K562 (cell line): ENCODE measurements at regions not wholly inside any gene's neighbourhood (a gene's known extent, or its start where the extent isn't known, plus 50 kb on each side); places are given as distances from the start of the nearest gene placed in this dataset.

Source experiments
- ATAC-seq: fragments of 200-7000 bp; cut with Tn5 transposase; 3 replicates; pipeline ENCODE4 v1.9.1; 2020; ENCODE audit warnings: moderate library complexity
- BruUV-seq: library from RNA; stranded (reverse); fragments of 400-500 nt; replicated peaks from 2 replicates; lab custom pipeline; 2021; lab: Mats Ljungman, UMichigan
- CTCF ChIA-PET: fragments of 300-600 bp; formaldehyde crosslinking; extraction: SDS; loops from one replicate; lab custom pipeline; 2021; ENCODE audit warnings: low intra/inter-chr PET ratio; lab: Yijun Ruan, JAX
- POLR2A ChIA-PET: fragments of 300-600, 350-650 bp; sonication (Branson Sonifier 250); formaldehyde crosslinking; extraction: SDS; loops from one replicate; lab custom pipeline; 2021; ENCODE audit warnings: antibody characterized with exemption, inconsistent platforms; lab: Yijun Ruan, JAX
- DNase-seq, 4 experiments: peaks; one replicate each; pipeline versions ENCODE4 v3.0.0 to v3.0.0-alpha.2; 2011 to 2018; ENCODE audit warnings: low spot score in 3 of 4, mixed read lengths in 3 of 4; ENCODE audit errors: extremely low read depth in 1 of 4
- FAIRE-seq: peaks from 2 replicates; lab custom pipeline; 2011; peaks lifted over from hg19 to GRCh38; lab: Jason Lieb, UNC
- H2AFZ ChIP-seq: 2 replicates; pipeline ENCODE4 v1.6.0; 2011; ENCODE audit warnings: low read depth, low read length, control low read depth, inconsistent platforms
- H3K27ac ChIP-seq: fragments of 200-600 bp; 3 replicates; pipeline ENCODE4 v1.8.0; 2011; ENCODE audit warnings: low read depth, mild to moderate bottlenecking, control low read depth, inconsistent platforms, low read length, moderate library complexity, mixed read lengths; ENCODE audit errors: extremely low read depth
- H3K27me3 ChIP-seq, 2 experiments: fragments of 300-600 bp in 1 of 2; 2 replicates in 1 of 2; 3 replicates in 1 of 2; pipeline versions ENCODE4 v1.6.0 to v1.8.0; 2011; ENCODE audit warnings: inconsistent platforms in 2 of 2, low read length in 2 of 2, mild to moderate bottlenecking in 1 of 2, mixed read lengths in 1 of 2, moderate library complexity in 1 of 2; ENCODE audit not compliant: control insufficient read depth in 2 of 2, insufficient read depth in 2 of 2
- H3K36me3 ChIP-seq: fragments of 300-600 bp; 3 replicates; pipeline ENCODE4 v1.8.0; 2011; ENCODE audit warnings: mild to moderate bottlenecking, low read length, inconsistent platforms; ENCODE audit not compliant: control insufficient read depth, insufficient read depth
- H3K4me1 ChIP-seq, 2 experiments: fragments of 200-600 bp in 1 of 2; replicated peaks in 1 of 2; 2 replicates in 1 of 2; 3 replicates in 1 of 2; pipeline versions ENCODE4 v1.5.1 to v1.8.0; 2011; ENCODE audit warnings: inconsistent platforms in 2 of 2, low read length in 2 of 2, mild to moderate bottlenecking in 1 of 2, mixed read lengths in 1 of 2, moderate library complexity in 1 of 2; ENCODE audit not compliant: control insufficient read depth in 2 of 2, insufficient read depth in 2 of 2
- H3K4me2 ChIP-seq: 2 replicates; pipeline ENCODE4 v1.6.1; 2011; ENCODE audit warnings: low read length, control low read depth, inconsistent platforms, mixed read lengths; ENCODE audit not compliant: insufficient read depth
- H3K4me3 ChIP-seq: fragments of 200-600 bp; sonication (generic), shearing (Covaris generic); 2 replicates; pipeline ENCODE4 v1.5.1; 2016; ENCODE audit warnings: control low read depth, inconsistent platforms
- H3K79me2 ChIP-seq: fragments of 200-600 bp; 3 replicates; pipeline ENCODE4 v1.8.0; 2011; ENCODE audit warnings: low read length, inconsistent platforms; ENCODE audit not compliant: control insufficient read depth, insufficient read depth
- H3K9ac ChIP-seq, 2 experiments: 2 replicates each; pipeline versions ENCODE4 v1.6.0 to v1.6.1; 2011; ENCODE audit warnings: low read depth in 2 of 2, low read length in 2 of 2, control low read depth in 1 of 2, inconsistent platforms in 1 of 2, mild to moderate bottlenecking in 1 of 2, mixed read lengths in 1 of 2; ENCODE audit not compliant: insufficient read depth in 1 of 2
- H3K9me1 ChIP-seq: one replicate; pipeline ENCODE4 v1.6.0; 2011; ENCODE audit warnings: inconsistent platforms, mild to moderate bottlenecking, low read length, moderate library complexity; ENCODE audit not compliant: control insufficient read depth, insufficient read depth
- H3K9me3 ChIP-seq: replicated peaks from 2 replicates; pipeline ENCODE4 v1.5.1; 2011; ENCODE audit warnings: low read depth, low read length, inconsistent platforms; ENCODE audit not compliant: control insufficient read depth, insufficient read depth
- H4K20me1 ChIP-seq: replicated peaks from 2 replicates; pipeline ENCODE4 v1.6.1; 2011; ENCODE audit warnings: low read length, inconsistent platforms, mixed read lengths; ENCODE audit not compliant: control insufficient read depth, insufficient read depth
- CBFB ChIP-seq: sonication (generic); formaldehyde crosslinking; IDR thresholded peaks from 2 replicates; pipeline ENCODE4 v1.4.0; 2020; ENCODE audit warnings: mild to moderate bottlenecking, missing genetic modification reagents
- EP400 ChIP-seq: fragments of 450-650 bp; IDR thresholded peaks from 2 replicates; pipeline ENCODE4 v1.6.1; 2017; ENCODE audit warnings: antibody characterized with exemption, mild to moderate bottlenecking, moderate library complexity
- FOXK2 ChIP-seq, 2 experiments: fragments of 450-650 bp; IDR thresholded peaks in 1 of 2; conservative IDR thresholded peaks in 1 of 2; 2 replicates each; pipeline ENCODE4 v1.6.1; 2016; ENCODE audit warnings: low read depth in 2 of 2, mild to moderate bottlenecking in 1 of 2
- RBM14 ChIP-seq: fragments of 200-400 bp; formaldehyde crosslinking; IDR thresholded peaks from 2 replicates; pipeline ENCODE4 v1.6.1; 2018; ENCODE audit warnings: low read depth, mild to moderate bottlenecking, low read length, moderate library complexity, borderline replicate concordance; ENCODE audit not compliant: insufficient read depth
- ZNF263 ChIP-seq: sonication (generic); formaldehyde crosslinking; IDR thresholded peaks from 2 replicates; pipeline ENCODE4 v1.8.0; 2022; ENCODE audit warnings: mild to moderate bottlenecking, missing genetic modification reagents, borderline replicate concordance
- WGBS: fragments of 100-300 bp; shearing (Covaris generic); methylation state at CpG from one replicate; pipeline ENCODE4 v1.1.6; 2016; ENCODE audit warnings: low coverage, mixed read lengths; ENCODE audit not compliant: insufficient coverage; ENCODE audit errors: missing lambda C conversion rate; 5-methylcytosine and 5-hydroxymethylcytosine counted together
- in situ Hi-C: fragments of 300-500 bp; cut with MboI; formaldehyde crosslinking; loops from 4 replicates; pipeline ENCODE4 v1.15.0; 2018; ENCODE audit warnings: inconsistent platforms, mixed read lengths
- intact Hi-C: fragments of 100-400 bp; cut with micrococcal nuclease; formaldehyde crosslinking; loops from 2 replicates; pipeline ENCODE4 v1.14.2; 2022
- TF ChIP-seq, protein P1 (sequence below): sonication (generic); formaldehyde crosslinking; IDR thresholded peaks from 2 replicates; pipeline ENCODE4 v1.8.1; 2023; ENCODE audit warnings: mild to moderate bottlenecking, missing genetic modification reagents

DNA sequence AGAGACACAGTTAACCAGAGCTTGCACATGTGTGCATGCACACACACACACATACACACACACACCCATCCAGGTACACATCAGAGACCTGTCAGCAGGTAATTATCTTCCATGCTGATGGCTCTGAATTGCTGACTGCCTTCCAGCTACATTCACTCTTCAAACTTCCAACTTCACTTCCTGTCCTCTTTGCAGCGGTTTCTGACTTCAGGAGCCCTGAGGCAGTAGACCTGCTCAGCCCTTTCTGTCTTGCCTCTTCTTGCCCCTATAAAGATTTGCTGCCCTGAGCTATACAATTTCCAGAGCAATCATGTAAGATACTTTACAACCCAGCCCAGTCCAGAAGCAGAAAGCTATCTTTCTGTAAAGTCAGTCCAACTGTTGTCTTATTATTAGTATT is 310.2 kb downstream of the FGFR2 start:
- ChIA-PET CTCF (no interaction called here), POLR2A (no interaction called here)
- WGBS = 20% methylated on average over 1 of the region's 1 CpG
- Histone ChIP-seq H3K9ac (no peak overlapping the region), H3K27me3 (peaks cover 0 to 5% of the 10 kb centered on the region in 2 experiments; a peak in 2 of 5 replicates), H3K36me3 (no peaks in the 10 kb centered on the region), H3K9me3 (no peaks in the 10 kb centered on the region), H2AFZ (no peak overlapping the region), H3K27ac (no peak overlapping the region), H4K20me1 (no peaks in the 10 kb centered on the region), H3K79me2 (no peaks in the 10 kb centered on the region), H3K9me1 (no peaks in the 10 kb centered on the region), H3K4me1 (no peaks in the 10 kb centered on the region), H3K4me2 (no peak overlapping the region), H3K4me3 (no peak overlapping the region)
- ATAC-seq (no peak), DNase-seq (no peak), FAIRE-seq (no peak)
- no peak for TF ChIP-seq EP400
- TF ChIP-seq RBM14 = no peak
- in situ Hi-C loops = no loop called here
- intact Hi-C loops = no loop called here
- no TSS peak for BruUV-seq

DNA sequence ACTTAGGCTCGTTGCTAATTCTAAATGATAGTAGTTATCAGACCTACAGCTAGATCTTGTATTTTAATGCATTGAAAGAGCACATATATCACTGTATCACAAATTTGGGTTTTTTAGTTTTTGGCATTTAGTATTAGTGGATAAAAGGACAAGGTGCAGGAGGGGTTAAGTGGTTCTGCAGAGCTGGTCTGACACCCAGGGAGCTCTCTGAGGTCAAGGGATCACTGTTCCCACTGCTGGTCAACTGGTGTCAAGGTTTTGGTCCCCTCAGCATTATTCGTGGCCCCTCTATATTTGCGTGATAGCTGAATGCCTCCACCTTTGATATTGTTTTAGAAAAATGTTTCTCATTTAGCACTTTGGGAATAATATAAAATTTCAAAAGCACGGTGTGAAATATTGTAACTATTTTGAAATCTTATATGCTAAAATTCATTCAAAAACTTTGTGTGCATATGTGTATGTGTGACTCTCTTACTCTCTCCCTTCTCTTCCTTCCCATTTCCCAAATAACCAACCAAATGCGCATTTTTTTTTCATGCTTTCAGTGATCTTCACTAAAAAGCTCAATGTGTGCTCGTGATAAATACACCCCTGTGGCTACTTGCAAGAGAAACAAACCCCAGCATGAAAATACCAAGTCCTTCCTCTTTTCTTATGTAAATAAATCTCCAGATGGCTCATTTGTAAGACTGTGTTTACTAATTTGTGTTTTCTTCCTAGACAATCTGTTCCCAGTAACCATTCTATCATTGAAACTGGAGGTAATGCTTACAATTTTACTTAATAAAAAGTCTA is 309.2 kb downstream of the FGFR2 start:
- TF ChIP-seq CBFB (CRISPR knock-in tag) (no peak), ZNF263 (CRISPR knock-in tag) (no peak), FOXK2 (conservative IDR thresholded peaks at IDR 0.05 in 1 of 2, IDR thresholded peaks at IDR 0.05 in 1 of 2; ENCODE audit: low read depth in 2 of 2) (no peak)
- TF ChIP-seq, protein P1, sequence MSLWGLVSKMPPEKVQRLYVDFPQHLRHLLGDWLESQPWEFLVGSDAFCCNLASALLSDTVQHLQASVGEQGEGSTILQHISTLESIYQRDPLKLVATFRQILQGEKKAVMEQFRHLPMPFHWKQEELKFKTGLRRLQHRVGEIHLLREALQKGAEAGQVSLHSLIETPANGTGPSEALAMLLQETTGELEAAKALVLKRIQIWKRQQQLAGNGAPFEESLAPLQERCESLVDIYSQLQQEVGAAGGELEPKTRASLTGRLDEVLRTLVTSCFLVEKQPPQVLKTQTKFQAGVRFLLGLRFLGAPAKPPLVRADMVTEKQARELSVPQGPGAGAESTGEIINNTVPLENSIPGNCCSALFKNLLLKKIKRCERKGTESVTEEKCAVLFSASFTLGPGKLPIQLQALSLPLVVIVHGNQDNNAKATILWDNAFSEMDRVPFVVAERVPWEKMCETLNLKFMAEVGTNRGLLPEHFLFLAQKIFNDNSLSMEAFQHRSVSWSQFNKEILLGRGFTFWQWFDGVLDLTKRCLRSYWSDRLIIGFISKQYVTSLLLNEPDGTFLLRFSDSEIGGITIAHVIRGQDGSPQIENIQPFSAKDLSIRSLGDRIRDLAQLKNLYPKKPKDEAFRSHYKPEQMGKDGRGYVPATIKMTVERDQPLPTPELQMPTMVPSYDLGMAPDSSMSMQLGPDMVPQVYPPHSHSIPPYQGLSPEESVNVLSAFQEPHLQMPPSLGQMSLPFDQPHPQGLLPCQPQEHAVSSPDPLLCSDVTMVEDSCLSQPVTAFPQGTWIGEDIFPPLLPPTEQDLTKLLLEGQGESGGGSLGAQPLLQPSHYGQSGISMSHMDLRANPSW (CRISPR knock-in tag) = no peak
- TF ChIP-seq, all 486 proteins: peak for 0
- H3K27ac ChIP-seq = no peak overlapping the region
- intact Hi-C loops = no loop called here
- ATAC-seq = no peak
- BruUV-seq = no TSS peak
- POLR2A ChIA-PET = no interaction called here
- H3K9me1 ChIP-seq = no peaks in the 10 kb centered on the region
- no peaks in the 10 kb centered on the region for H3K9me3 ChIP-seq
- no peak for DNase-seq
- WGBS = 0% methylated on average over 6 of the region's 6 CpGs
- no peak overlapping the region for H3K4me2 ChIP-seq
- H2AFZ ChIP-seq = no peak overlapping the region
- no peak overlapping the region for H3K4me3 ChIP-seq
- H3K9ac ChIP-seq = no peak overlapping the region
- FAIRE-seq = no peak
- H3K36me3 ChIP-seq = no peaks in the 10 kb centered on the region
- no peaks in the 10 kb centered on the region for H4K20me1 ChIP-seq
- CTCF ChIA-PET = no interaction called here
- H3K27me3 ChIP-seq = peaks cover 0 to 5% of the 10 kb centered on the region in 2 experiments; a peak in 2 of 5 replicates
- in situ Hi-C loops = no loop called here
- no peaks in the 10 kb centered on the region for H3K79me2 ChIP-seq
- no peaks in the 10 kb centered on the region for H3K4me1 ChIP-seq
